OCI-LY7 (cell line): ENCODE measurements at regions not wholly inside any gene's neighbourhood (a gene's known extent, or its start where the extent isn't known, plus 50 kb on each side); places are given as distances from the start of the nearest gene placed in this dataset.

Source experiments
- BruUV-seq: library from RNA; stranded (reverse); fragments of 400-500 nt; replicated peaks from 2 replicates; lab custom pipeline; 2021; lab: Mats Ljungman, UMichigan
- CTCF ChIA-PET: fragments of 300-600 bp; sonication (Branson Sonifier 250); formaldehyde crosslinking; loops from one replicate; lab custom pipeline; 2022; ENCODE audit warnings: antibody characterized with exemption; ENCODE audit not compliant: unreplicated experiment; lab: Charles Lee
- POLR2A ChIA-PET: fragments of 300-600 bp; sonication (Branson Sonifier 250); formaldehyde crosslinking; loops from one replicate; lab custom pipeline; 2022; ENCODE audit warnings: antibody characterized with exemption; lab: Charles Lee
- DNase-seq: peaks from one replicate; pipeline ENCODE4 v3.0.0-alpha.2; 2015; ENCODE audit warnings: low spot score
- H2AFZ ChIP-seq: fragments of 200-600 bp; sonication (generic), shearing (Covaris generic); 2 replicates; pipeline ENCODE4 v1.6.1; 2014; ENCODE audit warnings: mild to moderate bottlenecking, antibody characterized with exemption, low read length, moderate library complexity
- H3K27ac ChIP-seq: fragments of 200-600 bp; sonication (generic); 2 replicates; pipeline ENCODE4 v1.5.1; 2014; ENCODE audit warnings: mixed run types, low read depth, mild to moderate bottlenecking, moderate library complexity, low read length, inconsistent platforms; ENCODE audit not compliant: poor library complexity, severe bottlenecking
- H3K36me3 ChIP-seq: fragments of 200-600 bp; sonication (generic); 2 replicates; pipeline ENCODE4 v1.6.1; 2014; ENCODE audit warnings: mild to moderate bottlenecking, antibody characterized with exemption, low read length, moderate library complexity, mixed read lengths; ENCODE audit not compliant: insufficient read depth
- H3K4me1 ChIP-seq: fragments of 200-600 bp; sonication (generic); 2 replicates; pipeline ENCODE4 v1.5.1; 2014; ENCODE audit warnings: mild to moderate bottlenecking, low read length; ENCODE audit not compliant: insufficient read depth, poor library complexity, severe bottlenecking
- H3K4me2 ChIP-seq: fragments of 200-600 bp; sonication (generic); 2 replicates; pipeline ENCODE4 v1.6.1; 2014; ENCODE audit warnings: mild to moderate bottlenecking, low read length
- H3K4me3 ChIP-seq: fragments of 200-600 bp; sonication (generic); 2 replicates; pipeline ENCODE4 v1.5.1; 2014; ENCODE audit warnings: mild to moderate bottlenecking, low read depth, low read length; ENCODE audit not compliant: poor library complexity, severe bottlenecking
- H3K79me2 ChIP-seq: fragments of 200-600 bp; sonication (generic); 2 replicates; pipeline ENCODE4 v1.6.1; 2016; ENCODE audit warnings: low read depth, mild to moderate bottlenecking, low read length, moderate library complexity, mixed read lengths; ENCODE audit not compliant: insufficient read depth
- H3K9me2 ChIP-seq: fragments of 200-600 bp; sonication (generic); 2 replicates; pipeline ENCODE4 v1.6.1; 2016; ENCODE audit warnings: mild to moderate bottlenecking, low read length, mixed read lengths; ENCODE audit not compliant: insufficient read depth
- H3K9me3 ChIP-seq: fragments of 200-600 bp; sonication (generic); 2 replicates; pipeline ENCODE4 v1.6.1; 2014; ENCODE audit warnings: mild to moderate bottlenecking, mixed run types, low read length, mixed read lengths
- H4K20me1 ChIP-seq: fragments of 200-600 bp; sonication (generic); 2 replicates; pipeline ENCODE4 v1.6.1; 2014; ENCODE audit warnings: mild to moderate bottlenecking, antibody characterized with exemption, low read length, moderate library complexity, mixed read lengths; ENCODE audit not compliant: insufficient read depth
- CTCF ChIP-seq: fragments of 200-600 bp; sonication (generic); conservative IDR thresholded peaks from 2 replicates; pipeline ENCODE4 v1.5.1; 2014; ENCODE audit warnings: mild to moderate bottlenecking, antibody characterized with exemption, low read length, moderate library complexity, mixed read lengths
- EZH2phosphoT487 ChIP-seq: fragments of 200-600 bp; sonication (generic); IDR thresholded peaks from 2 replicates; pipeline ENCODE4 v1.6.1; 2018; ENCODE audit warnings: low read depth, borderline replicate concordance, mild to moderate bottlenecking, mixed run types, antibody characterized with exemption, low read length, moderate library complexity, mixed read lengths
- intact Hi-C: fragments of 100-400 bp; cut with micrococcal nuclease; formaldehyde crosslinking; loops from one replicate; pipeline ENCODE4 v1.10.0; 2022; ENCODE audit not compliant: unreplicated experiment

- intact Hi-C loops: no loop called here
- BruUV-seq: no TSS peak
- CTCF ChIA-PET: no interaction called here
Measured at GRCh38 chr3:143215059-143215458, 95.5 kb downstream of the CHST2 start.

More at GRCh38 chr3:143215059-143215458, 95.5 kb downstream of the CHST2 start:
- Histone ChIP-seq H3K36me3 (no peaks in the 10 kb centered on the region), H3K4me3 (no peak overlapping the region), H3K4me2 (no peak overlapping the region), H2AFZ (no peak overlapping the region), H3K27ac (no peak overlapping the region), H3K9me2 (no peaks in the 10 kb centered on the region), H3K79me2 (no peaks in the 10 kb centered on the region), H4K20me1 (no peaks in the 10 kb centered on the region), H3K4me1 (peaks cover 37% of the 10 kb centered on the region), H3K9me3 (no peaks in the 10 kb centered on the region)
- no peak for DNase-seq
- POLR2A ChIA-PET: interaction anchor here (1.1 kb wide), 1 partner anchor 11 kb away, joined by 3 read pairs; no protein-coding TSS in a partner anchor
- TF ChIP-seq EZH2phosphoT487 (no peak), CTCF (no peak)
